GM21825 (cell line): ENCODE measurements at regions not wholly inside any gene's neighbourhood (a gene's known extent, or its start where the extent isn't known, plus 50 kb on each side); places are given as distances from the start of the nearest gene placed in this dataset.

Experiments used
- ATAC-seq: cut with Tn5 transposase; IDR thresholded peaks from one replicate; pipeline ENCODE4 v1.9.1; 2021; ENCODE audit warnings: mild to moderate bottlenecking, moderate library complexity; ENCODE audit not compliant: unreplicated experiment

- ATAC-seq = no peak
Measured at GRCh38 chr2:120863661-120864320, 128.1 kb downstream of the GLI2 start.

GRCh38 chr2:120864981-120865380 lies 129.3 kb downstream of the GLI2 start:
- ATAC-seq = no peak

- no peak for ATAC-seq
Measured at GRCh38 chr2:120865656-120866055, 130.0 kb downstream of the GLI2 start.

- ATAC-seq = no peak
Measured at GRCh38 chr2:120866071-120866470, 130.4 kb downstream of the GLI2 start.

- ATAC-seq = no peak
Measured at GRCh38 chr2:120866483-120867140, 130.9 kb downstream of the GLI2 start.

GRCh38 chr2:120867290-120868241 lies 131.9 kb downstream of the GLI2 start:
- ATAC-seq = no peak

- ATAC-seq = no peak
Measured at GRCh38 chr2:120868366-120868765, 132.7 kb downstream of the GLI2 start.

GRCh38 chr2:120869036-120869729 lies 133.5 kb downstream of the GLI2 start:
- no peak for ATAC-seq

- ATAC-seq = no peak
Measured at GRCh38 chr2:120869730-120870466, 134.2 kb downstream of the GLI2 start.

GRCh38 chr2:120870467-120870788 lies 134.8 kb downstream of the GLI2 start:
- ATAC-seq = no peak

GRCh38 chr2:120871016-120871635 lies 135.5 kb downstream of the GLI2 start:
- ATAC-seq = no peak

- ATAC-seq = no peak
Measured at GRCh38 chr2:120871881-120872620, 136.4 kb downstream of the GLI2 start.

- no peak for ATAC-seq
Measured at GRCh38 chr2:120873958-120874887, 138.6 kb downstream of the GLI2 start.

- no peak for ATAC-seq
Measured at GRCh38 chr2:120874888-120875275, 139.2 kb downstream of the GLI2 start.

GRCh38 chr2:120875431-120875830 lies 139.8 kb downstream of the GLI2 start:
- ATAC-seq = no peak

GRCh38 chr2:120876526-120877280 lies 141.0 kb downstream of the GLI2 start:
- ATAC-seq = no peak

GRCh38 chr2:120877409-120877808 lies 141.7 kb downstream of the GLI2 start:
- ATAC-seq = no peak

- no peak for ATAC-seq
Measured at GRCh38 chr2:120878970-120879369, 143.3 kb downstream of the GLI2 start.
